Neural crest cell (in vitro differentiated cells): ENCODE measurements at regions not wholly inside any gene's neighbourhood (a gene's known extent, or its start where the extent isn't known, plus 50 kb on each side); places are given as distances from the start of the nearest gene placed in this dataset.

Experiments
- DNase-seq: peaks from one replicate; pipeline ENCODE4 v3.0.0; 2021; ENCODE audit warnings: low read depth, mixed read lengths, low spot score
- H3K27ac Mint-ChIP-seq: one replicate; pipeline ENCODE4 v1.8.0; 2021; ENCODE audit warnings: mild to moderate bottlenecking, mixed read lengths; ENCODE audit not compliant: unreplicated experiment
- H3K27me3 Mint-ChIP-seq: 2 replicates; pipeline ENCODE4 v1.8.0; 2021; ENCODE audit warnings: low read depth, mild to moderate bottlenecking, mixed read lengths
- H3K36me3 Mint-ChIP-seq: 2 replicates; pipeline ENCODE4 v1.8.0; 2021; ENCODE audit warnings: low read depth, mild to moderate bottlenecking, mixed read lengths
- H3K4me1 Mint-ChIP-seq: 2 replicates; pipeline ENCODE4 v1.8.0; 2021; ENCODE audit warnings: mixed read lengths
- H3K4me3 Mint-ChIP-seq: one replicate; pipeline ENCODE4 v1.8.0; 2021; ENCODE audit warnings: mild to moderate bottlenecking, mixed read lengths
- H3K9me3 Mint-ChIP-seq: 2 replicates; pipeline ENCODE4 v1.8.0; 2021; ENCODE audit warnings: mixed read lengths
- CTCF ChIP-seq: fragments of 200-600 bp; sonication (generic); conservative IDR thresholded peaks from 2 replicates; pipeline ENCODE4 v1.5.0; 2021; ENCODE audit warnings: antibody characterized with exemption, mild to moderate bottlenecking

- no peak for DNase-seq
- Mint-ChIP-seq H3K27me3 (no peaks in the 10 kb centered on the region), H3K27ac (no peak overlapping the region), H3K9me3 (no peaks in the 10 kb centered on the region), H3K4me3 (no peak overlapping the region), H3K36me3 (no peaks in the 10 kb centered on the region), H3K4me1 (peaks cover 9% of the 10 kb centered on the region)
- TF ChIP-seq CTCF, result no peak
These were observed 121.3 kb upstream of the SALL1 start for GRCh38 chr16:51272420-51272819.

DNA sequence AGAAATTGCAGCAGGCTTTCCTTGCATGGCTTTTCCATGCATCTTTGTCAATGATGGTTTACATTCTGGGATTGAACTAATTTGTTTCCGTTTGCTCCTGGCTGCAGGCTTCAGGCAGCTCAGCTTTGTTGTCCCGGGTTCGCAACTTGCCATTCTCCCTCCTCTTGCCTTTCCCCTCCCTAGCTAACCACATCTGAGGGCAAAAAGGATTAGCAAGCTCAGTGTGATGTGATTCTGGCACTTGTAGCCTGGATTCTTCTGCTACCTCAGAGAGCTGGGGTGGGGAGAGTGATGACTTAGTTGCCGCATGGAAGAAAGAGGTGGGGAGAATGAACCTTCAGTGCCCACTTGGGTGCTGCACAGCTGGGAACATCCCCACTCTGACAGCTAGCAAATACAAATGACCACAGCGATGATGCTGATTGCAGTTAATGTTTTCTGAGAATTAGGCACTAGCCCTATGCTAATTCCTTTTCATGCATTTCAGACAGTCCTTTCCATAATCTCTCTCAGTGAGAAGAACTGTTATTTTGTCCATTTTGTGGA is 120.2 kb upstream of the SALL1 start:
- no peaks in the 10 kb centered on the region for H3K27me3 Mint-ChIP-seq
- no peaks in the 10 kb centered on the region for H3K9me3 Mint-ChIP-seq
- DNase-seq, result no peak
- no peak overlapping the region for H3K27ac Mint-ChIP-seq
- H3K4me3 Mint-ChIP-seq, result no peak overlapping the region
- H3K4me1 Mint-ChIP-seq, result peaks cover 9% of the 10 kb centered on the region
- H3K36me3 Mint-ChIP-seq, result no peaks in the 10 kb centered on the region
- no peak for TF ChIP-seq CTCF

GRCh38 chr16:51268237-51268636 is 117.2 kb upstream of the SALL1 start:
- Mint-ChIP-seq H3K9me3 (peaks cover 9% of the 10 kb centered on the region), H3K27me3 (no peaks in the 10 kb centered on the region), H3K36me3 (peaks cover 2% of the 10 kb centered on the region), H3K4me1 (peaks cover 9% of the 10 kb centered on the region), H3K27ac (no peak overlapping the region), H3K4me3 (no peak overlapping the region)
- DNase-seq, result no peak
- TF ChIP-seq CTCF, result no peak

DNA sequence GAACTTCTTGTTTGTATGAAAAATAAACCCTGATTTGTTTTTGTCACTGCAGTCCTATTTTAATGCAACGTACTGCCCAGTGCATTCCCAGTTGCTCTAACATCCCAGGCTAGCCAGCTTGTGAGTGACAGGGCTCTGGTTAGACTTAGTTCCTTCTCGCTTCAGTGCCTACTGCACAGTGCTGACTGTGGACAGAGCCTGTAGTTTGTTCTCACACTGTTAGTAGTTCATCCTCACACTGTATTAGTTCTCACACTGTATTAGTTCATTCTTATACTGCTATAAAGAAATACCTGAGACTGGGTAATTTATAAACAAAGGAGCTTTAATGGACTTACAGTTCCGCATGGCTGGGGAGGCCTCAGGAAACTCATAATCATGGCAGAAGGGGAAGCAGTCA is 116.6 kb upstream of the SALL1 start:
- peaks cover 3% of the 10 kb centered on the region for H3K36me3 Mint-ChIP-seq

DNA sequence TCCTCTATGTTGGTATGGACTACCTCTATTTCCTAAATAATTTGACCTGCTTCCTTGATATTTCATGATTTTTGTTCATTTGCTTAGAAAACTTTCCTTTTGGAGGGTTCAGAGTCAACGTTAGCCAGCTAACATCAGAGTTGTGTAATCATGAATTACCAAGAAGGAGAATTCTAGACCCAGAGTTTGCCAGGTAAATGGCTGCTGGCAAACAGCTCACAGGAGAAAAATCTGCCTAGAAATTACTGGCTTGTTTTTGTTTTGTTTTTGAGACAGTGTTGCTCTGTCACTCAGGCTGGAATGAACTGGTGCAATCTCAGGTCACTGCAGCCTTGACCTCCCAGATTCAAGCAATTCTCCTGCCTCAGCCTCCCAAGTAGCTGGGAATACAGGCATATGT is 111.4 kb upstream of the SALL1 start:
- Mint-ChIP-seq H3K9me3 (peaks cover 15% of the 10 kb centered on the region), H3K27me3 (no peaks in the 10 kb centered on the region), H3K36me3 (peaks cover 6% of the 10 kb centered on the region), H3K4me1 (no peaks in the 10 kb centered on the region), H3K27ac (no peak overlapping the region), H3K4me3 (no peak overlapping the region)
- no peak for DNase-seq
- no peak for TF ChIP-seq CTCF

More for the DNA sequence above, 116.6 kb upstream of the SALL1 start:
- H3K9me3 Mint-ChIP-seq, result peaks cover 10% of the 10 kb centered on the region
- peaks cover 9% of the 10 kb centered on the region for H3K4me1 Mint-ChIP-seq
- H3K4me3 Mint-ChIP-seq, result no peak overlapping the region
- TF ChIP-seq CTCF, result no peak
- H3K27ac Mint-ChIP-seq, result no peak overlapping the region
- DNase-seq, result no peak
- no peaks in the 10 kb centered on the region for H3K27me3 Mint-ChIP-seq

DNA sequence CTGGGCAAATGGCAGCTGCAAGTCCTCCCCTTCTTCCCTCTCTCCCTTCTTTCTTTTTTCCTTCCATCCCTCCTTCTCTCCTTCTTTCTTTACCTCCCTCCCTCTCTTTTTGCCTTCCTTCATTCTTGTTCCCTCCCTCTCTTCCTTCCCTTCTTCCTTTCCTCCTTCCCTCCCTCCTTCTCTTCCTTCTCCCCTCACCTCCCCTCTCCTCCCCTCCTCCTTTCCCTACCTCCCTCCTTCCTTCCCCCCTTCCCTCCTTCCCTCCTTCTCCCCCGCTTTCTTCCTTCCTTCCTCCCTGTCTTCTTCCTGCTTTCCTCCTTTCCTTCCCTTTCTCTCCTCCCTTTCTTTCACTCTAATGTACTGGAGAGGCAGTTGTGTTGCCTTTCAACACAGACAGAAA is 110.8 kb upstream of the SALL1 start:
- DNase-seq, result no peak
- peaks cover 15% of the 10 kb centered on the region for H3K9me3 Mint-ChIP-seq
- TF ChIP-seq CTCF, result no peak
- H3K27ac Mint-ChIP-seq, result no peak overlapping the region
- peaks cover 6% of the 10 kb centered on the region for H3K36me3 Mint-ChIP-seq
- no peak overlapping the region for H3K4me3 Mint-ChIP-seq
- H3K4me1 Mint-ChIP-seq, result no peaks in the 10 kb centered on the region
- no peaks in the 10 kb centered on the region for H3K27me3 Mint-ChIP-seq
